Liver (tissue), 7 donors: ENCODE measurements at regions not wholly inside any gene's neighbourhood (a gene's known extent, or its start where the extent isn't known, plus 50 kb on each side); places are given as distances from the start of the nearest gene placed in this dataset.
"Not testable (repeated sequence)": the region's sequence is repeated elsewhere in the genome, so short reads cannot be mapped to it uniquely, and the experiment has no call there.

Source experiments
- DNase-seq: peaks from one replicate; pipeline ENCODE4 v3.0.0-alpha.2; 2017; ENCODE audit warnings: low spot score
- H3K27ac ChIP-seq, 2 donors: one replicate each; pipeline ENCODE4 v1.7.0; 2013; ENCODE audit warnings: inconsistent platforms in 2 of 2, low read length in 2 of 2, control low read depth in 1 of 2, low read depth in 1 of 2, mild to moderate bottlenecking in 1 of 2
- H3K27me3 ChIP-seq, 4 donors: one replicate each; pipeline versions ENCODE4 v1.6.1 to v1.7.0; 2013; ENCODE audit warnings: low read length in 3 of 4, inconsistent platforms in 1 of 4, mild to moderate bottlenecking in 1 of 4, moderate library complexity in 1 of 4; ENCODE audit not compliant: control insufficient read depth in 4 of 4, insufficient read depth in 4 of 4
- H3K36me3 ChIP-seq, 4 donors: one replicate each; pipeline versions ENCODE4 v1.6.1 to v1.7.0; 2013; ENCODE audit warnings: low read length in 3 of 4, mild to moderate bottlenecking in 3 of 4, low read depth in 1 of 4, moderate library complexity in 1 of 4; ENCODE audit not compliant: control insufficient read depth in 4 of 4, insufficient read depth in 3 of 4
- H3K4me1 ChIP-seq, 4 donors: one replicate each; pipeline versions ENCODE4 v1.6.1 to v1.7.0; 2013; ENCODE audit warnings: low read length in 3 of 4, mild to moderate bottlenecking in 3 of 4, moderate library complexity in 1 of 4; ENCODE audit not compliant: control insufficient read depth in 4 of 4, insufficient read depth in 4 of 4
- H3K4me3 ChIP-seq, 3 donors: one replicate each; pipeline versions ENCODE4 v1.6.1 to v1.7.0; 2013; ENCODE audit warnings: low read length in 3 of 3, control low read depth in 1 of 3, low read depth in 1 of 3, mild to moderate bottlenecking in 1 of 3
- H3K9ac ChIP-seq, 2 donors: one replicate each; pipeline ENCODE4 v1.7.0; 2013; ENCODE audit warnings: low read length in 2 of 2, mild to moderate bottlenecking in 2 of 2, moderate library complexity in 2 of 2, control low read depth in 1 of 2, low read depth in 1 of 2
- H3K9me3 ChIP-seq, 4 donors: one replicate each; pipeline versions ENCODE4 v1.6.1 to v1.7.0; 2013; ENCODE audit warnings: low read length in 3 of 4; ENCODE audit not compliant: control insufficient read depth in 4 of 4
- EGR1 ChIP-seq, 2 donors: IDR thresholded peaks; 2 replicates each; pipeline ENCODE4 v1.6.1; 2016 to 2018; ENCODE audit warnings: antibody characterized with exemption in 2 of 2, low read depth in 2 of 2
- FOXA1 ChIP-seq: IDR thresholded peaks from 2 replicates; pipeline ENCODE4 v1.6.1; 2016; ENCODE audit warnings: antibody characterized with exemption
- FOXA2 ChIP-seq: IDR thresholded peaks from 2 replicates; pipeline ENCODE4 v1.6.1; 2016; ENCODE audit warnings: antibody characterized with exemption
- HNF4A ChIP-seq, 2 donors: conservative IDR thresholded peaks; 2 replicates each; pipeline ENCODE4 v1.6.1; 2016; ENCODE audit warnings: antibody characterized with exemption in 2 of 2, mild to moderate bottlenecking in 2 of 2
- HNF4G ChIP-seq: IDR thresholded peaks from 2 replicates; pipeline ENCODE4 v1.6.1; 2016; ENCODE audit warnings: antibody characterized with exemption
- JUND ChIP-seq, 2 donors: IDR thresholded peaks; 2 replicates each; pipeline ENCODE4 v1.6.1; 2016; ENCODE audit warnings: antibody characterized with exemption in 2 of 2
- NR2F2 ChIP-seq: IDR thresholded peaks from 2 replicates; pipeline ENCODE4 v1.6.1; 2016; ENCODE audit warnings: antibody characterized with exemption
- RAD21 ChIP-seq, 2 donors: IDR thresholded peaks; 2 replicates each; pipeline ENCODE4 v1.6.1; 2016; ENCODE audit warnings: antibody characterized with exemption in 2 of 2, mild to moderate bottlenecking in 2 of 2
- RXRA ChIP-seq, 2 donors: IDR thresholded peaks; 2 replicates each; pipeline ENCODE4 v1.6.1; 2017 to 2018; ENCODE audit warnings: antibody characterized with exemption in 2 of 2, mild to moderate bottlenecking in 1 of 2
- SP1 ChIP-seq: IDR thresholded peaks from 2 replicates; pipeline ENCODE4 v1.6.1; 2018; ENCODE audit warnings: antibody characterized with exemption, mild to moderate bottlenecking
- TAF1 ChIP-seq: conservative IDR thresholded peaks from 2 replicates; pipeline ENCODE4 v1.6.1; 2016; ENCODE audit warnings: antibody characterized with exemption, mild to moderate bottlenecking
- WGBS: extraction: QIAGEN DNeasy Blood & Tissue Kit; methylation state at CpG from one replicate; pipeline ENCODE4 v1.1.7; 2013; 5-methylcytosine and 5-hydroxymethylcytosine counted together
- TF ChIP-seq, protein P1 (sequence below): IDR thresholded peaks from 2 replicates; pipeline ENCODE4 v1.6.1; 2016; ENCODE audit warnings: antibody characterized with exemption
- TF ChIP-seq, protein P2 (sequence below): IDR thresholded peaks from 2 replicates; pipeline ENCODE4 v1.6.1; 2016; ENCODE audit warnings: antibody characterized with exemption
- TF ChIP-seq, protein P3 (sequence below): IDR thresholded peaks from 2 replicates; pipeline ENCODE4 v1.6.1; 2016; ENCODE audit warnings: antibody characterized with exemption, mild to moderate bottlenecking
- TF ChIP-seq, protein P4 (sequence below): IDR thresholded peaks from 2 replicates; pipeline ENCODE4 v1.6.1; 2016; ENCODE audit warnings: antibody characterized with exemption
- donor health status: healthy.
- donor health status: healthy.
- donor health status: healthy.
- donor health status: healthy.

DNA sequence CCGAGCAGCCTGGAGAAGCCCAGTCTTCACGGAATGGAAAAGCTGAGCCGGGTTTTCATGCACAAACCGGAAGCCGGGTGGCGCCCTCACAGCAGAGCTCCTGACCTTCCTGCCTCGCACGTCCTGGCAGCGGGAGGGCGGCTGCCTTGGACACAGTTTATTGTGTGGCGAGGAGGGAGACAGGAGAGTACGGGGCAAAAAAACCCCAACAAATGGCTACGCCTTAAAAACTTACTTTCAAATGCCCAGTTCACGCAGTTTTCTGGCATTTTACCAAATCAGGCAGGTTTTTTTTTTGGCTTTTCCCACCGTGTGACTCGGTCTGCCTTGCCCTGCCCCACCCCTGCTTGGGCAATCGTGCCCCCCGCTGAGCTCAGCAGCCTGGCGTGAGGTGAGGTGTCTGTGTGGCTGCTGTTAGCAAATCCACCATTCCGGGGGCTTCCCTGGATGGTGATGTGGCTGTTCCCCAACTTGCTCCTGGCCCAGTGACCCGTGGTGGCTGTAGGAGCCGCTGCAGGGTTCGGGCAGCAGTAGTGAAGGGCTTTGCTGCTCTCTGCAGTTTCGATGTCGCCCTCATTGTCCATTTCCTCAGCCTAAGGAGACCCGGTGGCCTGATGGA, 187.1 kb upstream of the SULF2 start:
- WGBS = 35% methylated on average over 26 of the region's 26 CpGs
- peak overlapping the region; percentile 3 to 50 for H3K27ac ChIP-seq
- TF ChIP-seq NR2F2 (peak; percentile 96), RAD21 (IDR thresholded peaks at IDR 0.05) (peak; percentile 21 to 22)
- H3K4me3 ChIP-seq, H3K9ac ChIP-seq, H3K9me3 ChIP-seq, H3K36me3 ChIP-seq, DNase-seq, H3K27me3 ChIP-seq, H3K4me1 ChIP-seq: not testable (repeated sequence)

DNA sequence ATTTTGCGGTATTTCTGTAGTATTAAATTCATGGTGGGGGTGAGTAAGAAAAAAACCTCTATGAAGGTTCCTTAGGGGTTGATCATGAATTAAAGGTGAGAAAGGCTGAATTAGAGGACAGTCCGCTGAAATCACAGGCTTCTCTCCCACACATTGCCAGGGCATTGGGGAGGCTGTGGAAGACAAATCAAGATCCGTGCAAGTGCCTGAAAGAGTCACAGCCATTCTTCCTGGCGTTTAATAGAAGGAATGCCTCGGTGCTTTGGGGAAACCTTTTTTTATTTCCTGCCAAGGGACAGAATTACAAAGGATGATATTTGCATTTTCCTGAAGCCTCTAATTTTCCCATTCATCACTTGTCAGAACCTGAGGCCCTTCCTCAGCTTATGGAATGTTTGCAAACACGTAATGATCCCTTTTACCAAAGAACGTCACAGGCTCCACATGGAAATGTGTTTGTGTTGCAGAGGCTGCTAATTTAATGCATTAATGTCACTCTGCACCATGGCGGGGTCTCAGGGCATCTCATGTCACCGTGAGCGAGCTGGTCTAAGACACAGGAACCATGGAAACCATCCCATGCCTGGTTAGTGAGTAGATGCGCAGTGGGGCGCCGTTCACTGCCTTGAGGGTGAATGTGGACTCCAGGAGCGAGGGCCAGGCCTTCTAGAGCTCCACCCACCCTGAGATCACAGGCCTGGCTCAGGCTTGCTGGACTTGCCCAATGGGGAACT, 185.9 kb upstream of the SULF2 start:
- Histone ChIP-seq H3K4me3 (no peak overlapping the region), H3K27ac (no peak overlapping the region), H3K27me3 (peaks cover 0 to 9% (median 0%) of the 10 kb centered on the region in 4 donors), H3K9ac (no peak overlapping the region), H3K4me1 (no peaks in the 10 kb centered on the region), H3K9me3 (no peaks in the 10 kb centered on the region), H3K36me3 (no peaks in the 10 kb centered on the region)
- TF ChIP-seq, protein P1, sequence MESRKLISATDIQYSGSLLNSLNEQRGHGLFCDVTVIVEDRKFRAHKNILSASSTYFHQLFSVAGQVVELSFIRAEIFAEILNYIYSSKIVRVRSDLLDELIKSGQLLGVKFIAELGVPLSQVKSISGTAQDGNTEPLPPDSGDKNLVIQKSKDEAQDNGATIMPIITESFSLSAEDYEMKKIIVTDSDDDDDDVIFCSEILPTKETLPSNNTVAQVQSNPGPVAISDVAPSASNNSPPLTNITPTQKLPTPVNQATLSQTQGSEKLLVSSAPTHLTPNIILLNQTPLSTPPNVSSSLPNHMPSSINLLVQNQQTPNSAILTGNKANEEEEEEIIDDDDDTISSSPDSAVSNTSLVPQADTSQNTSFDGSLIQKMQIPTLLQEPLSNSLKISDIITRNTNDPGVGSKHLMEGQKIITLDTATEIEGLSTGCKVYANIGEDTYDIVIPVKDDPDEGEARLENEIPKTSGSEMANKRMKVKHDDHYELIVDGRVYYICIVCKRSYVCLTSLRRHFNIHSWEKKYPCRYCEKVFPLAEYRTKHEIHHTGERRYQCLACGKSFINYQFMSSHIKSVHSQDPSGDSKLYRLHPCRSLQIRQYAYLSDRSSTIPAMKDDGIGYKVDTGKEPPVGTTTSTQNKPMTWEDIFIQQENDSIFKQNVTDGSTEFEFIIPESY = no peak
- TF ChIP-seq, protein P2, sequence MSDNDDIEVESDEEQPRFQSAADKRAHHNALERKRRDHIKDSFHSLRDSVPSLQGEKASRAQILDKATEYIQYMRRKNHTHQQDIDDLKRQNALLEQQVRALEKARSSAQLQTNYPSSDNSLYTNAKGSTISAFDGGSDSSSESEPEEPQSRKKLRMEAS = no peak
- TF ChIP-seq FOXA2 = no peak
- TF ChIP-seq EGR1 (IDR thresholded peaks at IDR 0.05; ENCODE audit: low read depth in 2 of 2) = no peak
- no peak for TF ChIP-seq RAD21 (IDR thresholded peaks at IDR 0.05)
- no peak for TF ChIP-seq HNF4G
- TF ChIP-seq FOXA1 = no peak
- TF ChIP-seq, protein P3, sequence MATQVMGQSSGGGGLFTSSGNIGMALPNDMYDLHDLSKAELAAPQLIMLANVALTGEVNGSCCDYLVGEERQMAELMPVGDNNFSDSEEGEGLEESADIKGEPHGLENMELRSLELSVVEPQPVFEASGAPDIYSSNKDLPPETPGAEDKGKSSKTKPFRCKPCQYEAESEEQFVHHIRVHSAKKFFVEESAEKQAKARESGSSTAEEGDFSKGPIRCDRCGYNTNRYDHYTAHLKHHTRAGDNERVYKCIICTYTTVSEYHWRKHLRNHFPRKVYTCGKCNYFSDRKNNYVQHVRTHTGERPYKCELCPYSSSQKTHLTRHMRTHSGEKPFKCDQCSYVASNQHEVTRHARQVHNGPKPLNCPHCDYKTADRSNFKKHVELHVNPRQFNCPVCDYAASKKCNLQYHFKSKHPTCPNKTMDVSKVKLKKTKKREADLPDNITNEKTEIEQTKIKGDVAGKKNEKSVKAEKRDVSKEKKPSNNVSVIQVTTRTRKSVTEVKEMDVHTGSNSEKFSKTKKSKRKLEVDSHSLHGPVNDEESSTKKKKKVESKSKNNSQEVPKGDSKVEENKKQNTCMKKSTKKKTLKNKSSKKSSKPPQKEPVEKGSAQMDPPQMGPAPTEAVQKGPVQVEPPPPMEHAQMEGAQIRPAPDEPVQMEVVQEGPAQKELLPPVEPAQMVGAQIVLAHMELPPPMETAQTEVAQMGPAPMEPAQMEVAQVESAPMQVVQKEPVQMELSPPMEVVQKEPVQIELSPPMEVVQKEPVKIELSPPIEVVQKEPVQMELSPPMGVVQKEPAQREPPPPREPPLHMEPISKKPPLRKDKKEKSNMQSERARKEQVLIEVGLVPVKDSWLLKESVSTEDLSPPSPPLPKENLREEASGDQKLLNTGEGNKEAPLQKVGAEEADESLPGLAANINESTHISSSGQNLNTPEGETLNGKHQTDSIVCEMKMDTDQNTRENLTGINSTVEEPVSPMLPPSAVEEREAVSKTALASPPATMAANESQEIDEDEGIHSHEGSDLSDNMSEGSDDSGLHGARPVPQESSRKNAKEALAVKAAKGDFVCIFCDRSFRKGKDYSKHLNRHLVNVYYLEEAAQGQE = no peak
- TF ChIP-seq SP1 = no peak
- TF ChIP-seq JUND (IDR thresholded peaks at IDR 0.05) = no peak
- no peak for TF ChIP-seq HNF4A (conservative IDR thresholded peaks at IDR 0.05)
- TF ChIP-seq TAF1 = no peak
- TF ChIP-seq, protein P4, sequence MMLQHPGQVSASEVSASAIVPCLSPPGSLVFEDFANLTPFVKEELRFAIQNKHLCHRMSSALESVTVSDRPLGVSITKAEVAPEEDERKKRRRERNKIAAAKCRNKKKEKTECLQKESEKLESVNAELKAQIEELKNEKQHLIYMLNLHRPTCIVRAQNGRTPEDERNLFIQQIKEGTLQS = no peak
- no peak for TF ChIP-seq RXRA (IDR thresholded peaks at IDR 0.05)
- 89% methylated on average over 14 of the region's 14 CpGs for WGBS
- no peak for DNase-seq
